ENCODE measurements at regions not wholly inside any gene's neighbourhood (a gene's known extent, or its start where the extent isn't known, plus 50 kb on each side); places are given as distances from the start of the nearest gene placed in this dataset.

- Histone ChIP-seq H3K9me3 (ENCODE audit: low read length) (no peaks in the 10 kb centered on the region), H3K27ac (ENCODE audit: low read depth, low read length, poor library complexity, severe bottlenecking) (no peak overlapping the region), H3K4me3 (ENCODE audit: low read depth, low read length, poor library complexity, severe bottlenecking) (no peak overlapping the region), H3K36me3 (ENCODE audit: insufficient read depth, low read length) (no peaks in the 10 kb centered on the region), H3K9me2 (ENCODE audit: insufficient read depth, low read length) (no peaks in the 10 kb centered on the region), H3K4me2 (ENCODE audit: low read length) (no peak overlapping the region), H3K79me2 (ENCODE audit: insufficient read depth, low read depth, low read length) (no peaks in the 10 kb centered on the region), H2AFZ (ENCODE audit: low read length) (no peak overlapping the region), H4K20me1 (ENCODE audit: insufficient read depth, low read length) (no peaks in the 10 kb centered on the region), H3K4me1 (ENCODE audit: insufficient read depth, low read length, poor library complexity, severe bottlenecking) (no peaks in the 10 kb centered on the region)
- intact Hi-C loops (cut with micrococcal nuclease; ENCODE audit: unreplicated experiment) = no loop called here
- TF ChIP-seq EZH2phosphoT487 (IDR thresholded peaks at IDR 0.05; ENCODE audit: borderline replicate concordance, low read depth, low read length) = no peak
- TF ChIP-seq, protein P1, sequence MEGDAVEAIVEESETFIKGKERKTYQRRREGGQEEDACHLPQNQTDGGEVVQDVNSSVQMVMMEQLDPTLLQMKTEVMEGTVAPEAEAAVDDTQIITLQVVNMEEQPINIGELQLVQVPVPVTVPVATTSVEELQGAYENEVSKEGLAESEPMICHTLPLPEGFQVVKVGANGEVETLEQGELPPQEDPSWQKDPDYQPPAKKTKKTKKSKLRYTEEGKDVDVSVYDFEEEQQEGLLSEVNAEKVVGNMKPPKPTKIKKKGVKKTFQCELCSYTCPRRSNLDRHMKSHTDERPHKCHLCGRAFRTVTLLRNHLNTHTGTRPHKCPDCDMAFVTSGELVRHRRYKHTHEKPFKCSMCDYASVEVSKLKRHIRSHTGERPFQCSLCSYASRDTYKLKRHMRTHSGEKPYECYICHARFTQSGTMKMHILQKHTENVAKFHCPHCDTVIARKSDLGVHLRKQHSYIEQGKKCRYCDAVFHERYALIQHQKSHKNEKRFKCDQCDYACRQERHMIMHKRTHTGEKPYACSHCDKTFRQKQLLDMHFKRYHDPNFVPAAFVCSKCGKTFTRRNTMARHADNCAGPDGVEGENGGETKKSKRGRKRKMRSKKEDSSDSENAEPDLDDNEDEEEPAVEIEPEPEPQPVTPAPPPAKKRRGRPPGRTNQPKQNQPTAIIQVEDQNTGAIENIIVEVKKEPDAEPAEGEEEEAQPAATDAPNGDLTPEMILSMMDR (conservative IDR thresholded peaks at IDR 0.05; ENCODE audit: low read length) = no peak
- ChIA-PET POLR2A (no interaction called here), CTCF (ENCODE audit: unreplicated experiment) (no interaction called here)
- BruUV-seq (replicated peaks) = no TSS peak
- no peak for DNase-seq (ENCODE audit: low spot score)
These were observed 338.1 kb downstream of the C16orf95 start for GRCh38 chr16:86979061-86979460.

GRCh38 chr16:86979984-86980553, 337.1 kb downstream of the C16orf95 start:
- intact Hi-C loops (cut with micrococcal nuclease; ENCODE audit: unreplicated experiment) = no loop called here
- ChIA-PET POLR2A (no interaction called here), CTCF (ENCODE audit: unreplicated experiment) (no interaction called here)
- Histone ChIP-seq H3K36me3 (ENCODE audit: insufficient read depth, low read length) (no peaks in the 10 kb centered on the region), H3K4me2 (ENCODE audit: low read length) (no peak overlapping the region), H3K9me3 (ENCODE audit: low read length) (no peaks in the 10 kb centered on the region), H4K20me1 (ENCODE audit: insufficient read depth, low read length) (no peaks in the 10 kb centered on the region), H3K4me3 (ENCODE audit: low read depth, low read length, poor library complexity, severe bottlenecking) (no peak overlapping the region), H3K9me2 (ENCODE audit: insufficient read depth, low read length) (no peaks in the 10 kb centered on the region), H3K27ac (ENCODE audit: low read depth, low read length, poor library complexity, severe bottlenecking) (no peak overlapping the region), H2AFZ (ENCODE audit: low read length) (no peak overlapping the region), H3K4me1 (ENCODE audit: insufficient read depth, low read length, poor library complexity, severe bottlenecking) (no peaks in the 10 kb centered on the region), H3K79me2 (ENCODE audit: insufficient read depth, low read depth, low read length) (no peaks in the 10 kb centered on the region)
- no TSS peak for BruUV-seq (replicated peaks)
- DNase-seq (ENCODE audit: low spot score) = no peak
- TF ChIP-seq, protein P1 (conservative IDR thresholded peaks at IDR 0.05; ENCODE audit: low read length) = no peak
- TF ChIP-seq EZH2phosphoT487 (IDR thresholded peaks at IDR 0.05; ENCODE audit: borderline replicate concordance, low read depth, low read length) = no peak

- no peak for DNase-seq (ENCODE audit: low spot score)
- Histone ChIP-seq H3K27ac (ENCODE audit: low read depth, low read length, poor library complexity, severe bottlenecking) (no peak overlapping the region), H3K9me2 (ENCODE audit: insufficient read depth, low read length) (no peaks in the 10 kb centered on the region), H3K4me3 (ENCODE audit: low read depth, low read length, poor library complexity, severe bottlenecking) (no peak overlapping the region), H3K9me3 (ENCODE audit: low read length) (no peaks in the 10 kb centered on the region), H3K4me1 (ENCODE audit: insufficient read depth, low read length, poor library complexity, severe bottlenecking) (no peaks in the 10 kb centered on the region), H2AFZ (ENCODE audit: low read length) (no peak overlapping the region), H3K36me3 (ENCODE audit: insufficient read depth, low read length) (no peaks in the 10 kb centered on the region), H3K79me2 (ENCODE audit: insufficient read depth, low read depth, low read length) (no peaks in the 10 kb centered on the region), H4K20me1 (ENCODE audit: insufficient read depth, low read length) (no peaks in the 10 kb centered on the region), H3K4me2 (ENCODE audit: low read length) (no peak overlapping the region)
- ChIA-PET CTCF (ENCODE audit: unreplicated experiment) (no interaction called here), POLR2A (no interaction called here)
- TF ChIP-seq, protein P1 (conservative IDR thresholded peaks at IDR 0.05; ENCODE audit: low read length) = no peak
- no peak for TF ChIP-seq EZH2phosphoT487 (IDR thresholded peaks at IDR 0.05; ENCODE audit: borderline replicate concordance, low read depth, low read length)
- no TSS peak for BruUV-seq (replicated peaks)
- intact Hi-C loops (cut with micrococcal nuclease; ENCODE audit: unreplicated experiment) = no loop called here
These were observed 336.5 kb downstream of the C16orf95 start for GRCh38 chr16:86980644-86981043.

Data from OCI-LY7 (cell line).